Neural progenitor cell (in vitro differentiated cells): ENCODE measurements at regions not wholly inside any gene's neighbourhood (a gene's known extent, or its start where the extent isn't known, plus 50 kb on each side); places are given as distances from the start of the nearest gene placed in this dataset.

Experiments used
- CTCF ChIP-seq: fragments of 200-600 bp; sonication (generic); IDR thresholded peaks from 2 replicates; pipeline ENCODE4 v1.5.1; 2017; ENCODE audit warnings: antibody characterized with exemption, mild to moderate bottlenecking
- EZH2 ChIP-seq: fragments of 200-600 bp; sonication (generic); IDR thresholded peaks from 2 replicates; pipeline ENCODE4 v1.6.1; 2017; ENCODE audit warnings: antibody characterized with exemption, mild to moderate bottlenecking, moderate library complexity
- EZH2phosphoT487 ChIP-seq: fragments of 200-600 bp; sonication (generic); IDR thresholded peaks from 2 replicates; pipeline ENCODE4 v1.6.1; 2017; ENCODE audit warnings: antibody characterized with exemption

DNA sequence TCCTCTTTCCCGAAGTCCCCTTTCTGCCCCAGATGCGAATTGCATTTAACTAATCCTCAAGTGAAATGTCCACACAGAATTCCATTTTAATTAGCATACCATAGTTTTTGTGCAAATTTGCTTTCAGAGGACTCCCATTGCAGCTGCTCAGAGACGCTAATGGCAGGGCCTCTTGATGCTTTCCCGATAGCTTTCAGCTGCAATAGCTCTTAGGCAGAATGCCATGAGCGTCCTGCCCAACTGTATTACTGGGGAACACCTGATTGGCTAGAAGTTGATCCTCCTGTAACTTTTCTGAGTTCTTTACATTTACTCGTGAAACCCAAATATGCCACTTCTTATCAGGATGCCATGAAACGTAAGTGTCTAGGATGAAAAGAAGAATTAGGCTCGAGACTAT lies 203.0 kb downstream of the UTP18 start:
- TF ChIP-seq CTCF (no peak), EZH2phosphoT487 (no peak), EZH2 (no peak)
